HG03439 (cell line): ENCODE measurements at regions not wholly inside any gene's neighbourhood (a gene's known extent, or its start where the extent isn't known, plus 50 kb on each side); places are given as distances from the start of the nearest gene placed in this dataset.

ENCODE experiments used
- ATAC-seq: cut with Tn5 transposase; IDR thresholded peaks from one replicate; pipeline ENCODE4 v1.9.1; 2021; ENCODE audit warnings: mild to moderate bottlenecking, moderate library complexity; ENCODE audit not compliant: unreplicated experiment

GRCh38 chr13:50344717-50345116, 329.5 kb downstream of the KCNRG start:
- ATAC-seq: no peak

- ATAC-seq: no peak
Observed at GRCh38 chr13:50345804-50346203, 330.6 kb downstream of the KCNRG start.

GRCh38 chr13:50348371-50348770, 333.1 kb downstream of the KCNRG start:
- ATAC-seq: no peak

GRCh38 chr13:50352720-50353480, 337.7 kb downstream of the KCNRG start:
- no peak for ATAC-seq

- ATAC-seq: no peak
Observed at GRCh38 chr13:50353651-50354415, 338.6 kb downstream of the KCNRG start.

GRCh38 chr13:50355797-50356196, 340.6 kb downstream of the KCNRG start:
- ATAC-seq: peak; percentile 58

- no peak for ATAC-seq
Observed at GRCh38 chr13:50357136-50357535, 341.9 kb downstream of the KCNRG start.

GRCh38 chr13:50357586-50358118, 342.4 kb downstream of the KCNRG start:
- no peak for ATAC-seq

GRCh38 chr13:50358231-50359040, 343.2 kb downstream of the KCNRG start:
- ATAC-seq: no peak

GRCh38 chr13:50359041-50359367, 343.8 kb downstream of the KCNRG start:
- ATAC-seq: no peak

- no peak for ATAC-seq
Observed at GRCh38 chr13:50359779-50360178, 344.5 kb downstream of the KCNRG start.

- ATAC-seq: no peak
Observed at GRCh38 chr13:50360637-50361036, 345.4 kb downstream of the KCNRG start.

- no peak for ATAC-seq
Observed at GRCh38 chr13:50361282-50361681, 346.0 kb downstream of the KCNRG start.

- ATAC-seq: peak; percentile 63
Observed at GRCh38 chr13:50365408-50366391, 350.5 kb downstream of the KCNRG start.

- peak; percentile 64 for ATAC-seq
Observed at GRCh38 chr13:50366488-50367174, 351.4 kb downstream of the KCNRG start.

- ATAC-seq: no peak
Observed at GRCh38 chr13:50369646-50370045, 354.4 kb downstream of the KCNRG start.

- ATAC-seq: peak; percentile 56
Observed at GRCh38 chr13:50370303-50370950, 355.2 kb downstream of the KCNRG start.

GRCh38 chr13:50374517-50374916, 359.3 kb downstream of the KCNRG start:
- no peak for ATAC-seq

- ATAC-seq: no peak
Observed at GRCh38 chr13:50375792-50376191, 360.5 kb downstream of the KCNRG start.
